ENCODE measurements at regions not wholly inside any gene's neighbourhood (a gene's known extent, or its start where the extent isn't known, plus 50 kb on each side); places are given as distances from the start of the nearest gene placed in this dataset.

DNA sequence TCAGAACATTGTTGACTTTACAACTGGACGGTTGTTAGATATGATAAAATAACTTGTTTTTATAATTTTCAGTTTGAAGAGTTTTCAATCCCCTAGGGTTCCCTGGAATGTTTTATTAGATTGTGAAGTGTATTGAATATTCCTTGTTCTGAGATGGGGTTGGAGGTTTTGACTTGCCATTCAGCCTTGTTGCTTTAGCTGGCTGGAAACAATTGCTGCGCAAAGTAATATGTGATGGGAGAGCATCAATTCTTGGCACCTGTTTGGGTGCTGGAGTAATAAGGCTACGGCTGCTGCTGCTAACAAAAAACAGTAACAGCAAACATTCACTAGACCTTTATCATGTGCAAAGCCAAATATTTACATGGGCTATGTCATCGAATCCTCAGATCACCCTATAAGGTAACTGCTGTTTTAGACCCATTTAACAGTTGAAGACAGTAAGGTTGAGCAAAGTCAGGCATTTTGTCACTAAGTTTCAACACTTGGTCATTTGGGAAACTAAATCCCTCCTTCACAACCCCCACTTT is 241.0 kb upstream of the TBX3 start:
- no peak for TF ChIP-seq POLR2A (IDR thresholded peaks at IDR 0.05; ENCODE audit: low read length)
- no peak for TF ChIP-seq GATA1 (IDR thresholded peaks at IDR 0.05; ENCODE audit: low read depth, low read length)

Measured in erythroblast (primary cell).